Mucosa of gallbladder (tissue), 1 donor: ENCODE measurements at regions not wholly inside any gene's neighbourhood (a gene's known extent, or its start where the extent isn't known, plus 50 kb on each side); places are given as distances from the start of the nearest gene placed in this dataset.

Source experiments
- DNase-seq: peaks from one replicate; pipeline ENCODE4 v3.0.0-alpha.2; 2020; ENCODE audit warnings: low spot score
- donor health status: DM: no; HTN: no; CAD: no.

GRCh38 chr17:56737421-56738161 is 96.1 kb downstream of the C17orf67 start:
- DNase-seq, result no peak

- DNase-seq, result no peak
Observed at GRCh38 chr17:56739376-56739775, 94.3 kb downstream of the C17orf67 start.

GRCh38 chr17:56739776-56740175 is 93.9 kb downstream of the C17orf67 start:
- DNase-seq, result no peak

- DNase-seq, result no peak
Observed at GRCh38 chr17:56740481-56740880, 93.2 kb downstream of the C17orf67 start.
